LNCaP clone FGC (cell line): ENCODE measurements at regions not wholly inside any gene's neighbourhood (a gene's known extent, or its start where the extent isn't known, plus 50 kb on each side); places are given as distances from the start of the nearest gene placed in this dataset.

ENCODE experiments used
- DNase-seq: peaks from one replicate; pipeline ENCODE4 v3.0.0-alpha.2; 2011; ENCODE audit warnings: low read depth
- H3K4me3 ChIP-seq: 2 replicates; pipeline ENCODE4 v1.5.1; 2011; ENCODE audit warnings: mild to moderate bottlenecking, low read depth, low read length, control low read depth
- TF ChIP-seq, protein P1 (sequence below): IDR thresholded peaks from 2 replicates; pipeline ENCODE4 v1.5.1; 2012; ENCODE audit warnings: mild to moderate bottlenecking; ENCODE audit not compliant: control insufficient read depth, insufficient read depth; ENCODE audit errors: extremely low read depth

DNA sequence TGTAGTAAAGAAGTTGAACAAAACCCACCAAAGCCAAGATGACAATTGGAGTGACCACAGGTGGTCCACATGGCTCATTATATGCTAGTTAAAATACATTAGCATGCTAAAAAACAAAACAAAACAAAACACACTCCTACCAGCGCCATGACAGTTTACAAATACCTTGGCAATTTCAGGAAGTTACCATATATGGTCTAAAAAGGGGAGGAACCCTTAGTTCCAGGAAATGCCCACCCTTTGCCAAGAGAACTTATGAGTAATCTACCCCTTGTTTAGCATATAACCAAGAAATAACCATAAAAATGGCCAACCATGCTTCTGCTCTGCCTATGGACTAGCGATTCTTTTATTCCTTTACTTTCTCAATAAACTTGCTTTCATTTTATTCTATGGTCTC lies 979.1 kb upstream of the POT1 start:
- no peak for DNase-seq
- no peak overlapping the region for H3K4me3 ChIP-seq
- TF ChIP-seq, protein P1, sequence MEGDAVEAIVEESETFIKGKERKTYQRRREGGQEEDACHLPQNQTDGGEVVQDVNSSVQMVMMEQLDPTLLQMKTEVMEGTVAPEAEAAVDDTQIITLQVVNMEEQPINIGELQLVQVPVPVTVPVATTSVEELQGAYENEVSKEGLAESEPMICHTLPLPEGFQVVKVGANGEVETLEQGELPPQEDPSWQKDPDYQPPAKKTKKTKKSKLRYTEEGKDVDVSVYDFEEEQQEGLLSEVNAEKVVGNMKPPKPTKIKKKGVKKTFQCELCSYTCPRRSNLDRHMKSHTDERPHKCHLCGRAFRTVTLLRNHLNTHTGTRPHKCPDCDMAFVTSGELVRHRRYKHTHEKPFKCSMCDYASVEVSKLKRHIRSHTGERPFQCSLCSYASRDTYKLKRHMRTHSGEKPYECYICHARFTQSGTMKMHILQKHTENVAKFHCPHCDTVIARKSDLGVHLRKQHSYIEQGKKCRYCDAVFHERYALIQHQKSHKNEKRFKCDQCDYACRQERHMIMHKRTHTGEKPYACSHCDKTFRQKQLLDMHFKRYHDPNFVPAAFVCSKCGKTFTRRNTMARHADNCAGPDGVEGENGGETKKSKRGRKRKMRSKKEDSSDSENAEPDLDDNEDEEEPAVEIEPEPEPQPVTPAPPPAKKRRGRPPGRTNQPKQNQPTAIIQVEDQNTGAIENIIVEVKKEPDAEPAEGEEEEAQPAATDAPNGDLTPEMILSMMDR = no peak

DNA sequence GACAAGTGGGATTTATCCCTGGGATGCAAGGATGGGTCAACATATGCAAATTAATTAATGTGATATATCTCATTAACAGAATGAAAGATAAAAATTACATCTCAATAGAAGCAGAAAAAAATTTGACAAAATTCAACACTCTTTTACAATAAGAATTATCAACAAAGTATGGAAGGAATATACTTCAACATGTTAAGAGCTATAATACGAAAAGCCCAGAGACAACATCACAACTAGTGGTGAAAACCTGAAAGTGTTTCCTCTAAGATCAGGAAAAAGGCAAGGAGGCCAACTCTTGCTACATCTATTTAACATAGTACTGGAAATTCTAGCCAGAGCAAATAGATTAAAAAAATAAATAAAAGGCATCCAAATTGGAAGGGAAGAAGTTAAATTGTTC lies 970.0 kb upstream of the POT1 start:
- H3K4me3 ChIP-seq = no peak overlapping the region
- TF ChIP-seq, protein P1 = no peak
- no peak for DNase-seq

DNA sequence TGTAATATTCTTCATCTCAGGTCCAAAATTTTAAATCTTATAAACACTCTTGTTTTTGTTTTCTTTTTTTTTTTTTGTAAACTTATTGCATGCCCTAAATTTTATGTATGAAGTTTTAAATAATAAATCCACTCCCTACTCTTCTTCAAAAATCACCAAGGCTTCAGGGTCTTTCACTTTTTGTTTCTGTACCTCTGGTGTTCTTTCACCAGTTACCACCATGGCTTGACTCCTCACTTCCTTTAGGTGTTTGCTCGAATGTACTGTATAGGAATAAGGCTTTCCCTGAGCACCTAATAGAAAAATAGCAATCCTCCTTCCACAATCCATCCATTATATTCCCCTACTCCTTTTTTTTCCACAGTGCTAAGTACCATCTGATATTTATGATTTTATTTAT lies 962.8 kb upstream of the POT1 start:
- no peak for DNase-seq
- H3K4me3 ChIP-seq = no peak overlapping the region
- TF ChIP-seq, protein P1 = no peak

DNA sequence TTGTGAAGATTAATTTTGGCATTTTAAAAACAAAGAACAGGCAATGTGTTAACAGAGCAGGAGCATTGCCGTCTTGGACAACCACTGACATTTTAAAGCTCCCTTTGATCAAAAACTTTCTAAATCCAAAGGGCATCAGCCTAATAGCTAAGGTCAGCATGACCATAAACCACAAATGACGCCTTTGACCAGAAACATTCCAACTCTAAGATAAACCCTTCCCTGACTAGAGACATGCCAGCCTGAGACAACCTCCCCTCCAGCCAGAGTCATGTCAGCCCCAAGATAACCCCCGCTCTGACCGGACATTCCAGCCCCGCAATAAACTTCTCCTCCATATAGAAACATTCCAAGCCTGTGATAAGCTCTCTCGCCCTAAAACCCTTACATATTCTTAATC lies 949.4 kb upstream of the POT1 start:
- TF ChIP-seq, protein P1 = no peak
- DNase-seq = no peak
- no peak overlapping the region for H3K4me3 ChIP-seq

DNA sequence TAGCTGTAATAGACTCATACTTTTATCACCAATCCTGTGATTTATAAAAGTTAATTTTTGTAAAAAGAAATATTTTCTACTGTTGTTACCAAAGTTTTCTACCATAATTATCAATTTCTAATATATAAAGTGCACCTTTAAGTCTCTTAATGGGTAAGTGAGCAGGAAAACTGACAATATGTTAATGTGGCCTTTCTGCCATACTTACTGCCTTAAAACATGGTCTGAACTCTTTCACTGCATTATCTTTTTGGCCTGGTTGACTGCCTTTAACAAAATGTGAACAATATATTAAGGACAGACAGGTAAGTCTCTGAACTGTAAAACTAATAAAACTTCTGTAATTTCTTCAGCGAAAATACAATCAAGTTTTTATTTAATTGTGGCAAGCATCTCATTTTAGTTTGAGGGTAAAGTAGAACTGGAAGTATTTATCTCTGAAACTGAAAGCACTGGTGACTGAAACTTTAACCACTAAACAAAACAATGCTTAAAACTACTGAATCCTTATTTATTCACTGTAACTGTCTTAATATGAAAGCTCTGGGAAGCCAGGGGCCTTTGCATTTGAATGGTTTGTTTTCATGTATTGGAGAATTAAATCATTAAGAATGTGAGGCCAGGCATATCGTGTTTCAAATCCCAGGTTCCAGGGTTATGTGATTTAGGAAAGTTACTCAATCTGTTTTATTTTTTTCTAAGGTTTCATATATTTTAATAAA lies 948.8 kb upstream of the POT1 start:
- no peak for DNase-seq
- TF ChIP-seq, protein P1 = no peak
- no peak overlapping the region for H3K4me3 ChIP-seq

DNA sequence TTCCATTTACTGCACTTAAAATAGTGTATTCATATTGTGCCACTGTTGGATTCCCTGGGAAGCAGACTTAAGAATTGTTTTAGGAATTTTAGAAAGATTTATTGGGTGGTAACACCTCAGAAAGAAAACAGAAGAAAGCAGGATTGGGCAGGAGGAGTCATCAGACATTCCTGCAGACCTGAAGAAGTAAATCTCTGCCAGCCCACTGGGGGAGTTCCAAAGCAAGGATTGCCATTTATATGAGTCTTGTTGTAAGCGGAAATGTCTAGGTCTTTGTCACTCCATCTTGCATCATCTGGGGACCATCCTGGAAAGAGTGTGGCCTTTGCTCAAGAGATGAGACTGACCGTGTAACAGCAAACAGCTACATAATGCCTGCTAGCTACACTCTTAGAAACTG lies 947.6 kb upstream of the POT1 start:
- DNase-seq = no peak
- TF ChIP-seq, protein P1 = no peak
- no peak overlapping the region for H3K4me3 ChIP-seq

DNA sequence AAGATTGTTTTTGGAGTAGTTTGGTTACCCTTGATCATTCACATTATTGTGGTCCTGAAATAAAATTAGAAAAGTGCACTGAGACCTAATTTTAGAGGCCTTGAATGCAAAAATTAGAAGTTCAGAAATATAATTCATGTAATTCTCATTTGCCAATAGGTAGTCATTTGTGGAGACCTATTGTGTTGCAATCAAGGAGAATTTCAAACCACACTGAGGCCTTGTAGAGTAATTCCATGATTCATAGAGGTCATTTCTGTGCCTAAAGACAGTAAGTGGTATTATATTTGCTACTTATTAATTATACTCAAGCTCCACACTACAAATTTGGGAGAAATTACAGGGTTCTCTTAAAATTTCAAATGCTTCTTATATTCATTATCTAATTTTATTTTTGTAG lies 946.8 kb upstream of the POT1 start:
- no peak for DNase-seq
- TF ChIP-seq, protein P1 = no peak
- no peak overlapping the region for H3K4me3 ChIP-seq
